Smooth muscle cell (in vitro differentiated cells): ENCODE measurements at regions not wholly inside any gene's neighbourhood (a gene's known extent, or its start where the extent isn't known, plus 50 kb on each side); places are given as distances from the start of the nearest gene placed in this dataset.

Experiments
- DNase-seq: peaks from one replicate; lab custom pipeline; 2025; ENCODE audit not compliant: unreplicated experiment; lab: John Stamatoyannopoulos, UW
- H2AFZ ChIP-seq: fragments of 200-600 bp; sonication (generic); 2 replicates; pipeline ENCODE4 v1.6.0; 2016; ENCODE audit warnings: antibody characterized with exemption, low read depth, mild to moderate bottlenecking
- H3F3A ChIP-seq: fragments of 200-600 bp; sonication (generic); 2 replicates; pipeline ENCODE4 v1.6.0; 2017; ENCODE audit warnings: antibody characterized with exemption, low read depth
- H3K27ac ChIP-seq: fragments of 200-600 bp; sonication (generic); 2 replicates; pipeline ENCODE4 v1.5.1; 2016; ENCODE audit warnings: low read depth, mild to moderate bottlenecking
- H3K27me3 ChIP-seq: fragments of 200-600 bp; sonication (generic); 2 replicates; pipeline ENCODE4 v1.6.1; 2016; ENCODE audit warnings: low read depth, mild to moderate bottlenecking
- H3K36me3 ChIP-seq: fragments of 200-600 bp; sonication (generic); 2 replicates; pipeline ENCODE4 v1.5.1; 2016; ENCODE audit warnings: low read depth
- H3K4me1 ChIP-seq: fragments of 200-600 bp; sonication (generic); 2 replicates; pipeline ENCODE4 v1.5.1; 2016; ENCODE audit warnings: low read depth
- H3K4me2 ChIP-seq: fragments of 200-600 bp; sonication (generic); 2 replicates; pipeline ENCODE4 v1.6.0; 2016; ENCODE audit warnings: mild to moderate bottlenecking
- H3K4me3 ChIP-seq: fragments of 200-600 bp; sonication (generic); 2 replicates; pipeline ENCODE4 v1.5.1; 2016; ENCODE audit warnings: mild to moderate bottlenecking
- H3K79me2 ChIP-seq: fragments of 200-600 bp; sonication (generic); 2 replicates; pipeline ENCODE4 v1.6.0; 2016; ENCODE audit warnings: low read depth, mild to moderate bottlenecking
- H3K9ac ChIP-seq: fragments of 200-600 bp; sonication (generic); 2 replicates; pipeline ENCODE4 v1.6.0; 2016; ENCODE audit warnings: low read depth
- H3K9me3 ChIP-seq: fragments of 200-600 bp; sonication (generic); replicated peaks from 2 replicates; pipeline ENCODE4 v1.5.1; 2016; ENCODE audit warnings: low read depth
- H4K20me1 ChIP-seq: fragments of 200-600 bp; sonication (generic); 2 replicates; pipeline ENCODE4 v1.6.0; 2016; ENCODE audit warnings: low read depth
- CTCF ChIP-seq: fragments of 200-600 bp; sonication (generic); IDR thresholded peaks from 2 replicates; pipeline ENCODE4 v1.5.1; 2017; ENCODE audit warnings: borderline replicate concordance, mild to moderate bottlenecking, antibody characterized with exemption; ENCODE audit not compliant: insufficient read depth, poor library complexity, severe bottlenecking
- WGBS: methylation state at CpG from one replicate; pipeline ENCODE4 v1.1.7; 2016; ENCODE audit warnings: low lambda C conversion rate; 5-methylcytosine and 5-hydroxymethylcytosine counted together

GRCh38 chr3:24853685-24854490 lies 359.2 kb upstream of the THRB start:
- H4K20me1 ChIP-seq = peaks cover 3% of the 10 kb centered on the region
- no peaks in the 10 kb centered on the region for H3K4me1 ChIP-seq
- no peak overlapping the region for H3K27ac ChIP-seq
- no peak for DNase-seq
- H3K4me3 ChIP-seq = no peak overlapping the region
- no peaks in the 10 kb centered on the region for H3K36me3 ChIP-seq
- no peak overlapping the region for H3K4me2 ChIP-seq
- 74% methylated on average over 4 of the region's 4 CpGs for WGBS
- no peaks in the 10 kb centered on the region for H3K9me3 ChIP-seq
- TF ChIP-seq CTCF = no peak
- H3F3A ChIP-seq = no peaks in the 10 kb centered on the region
- no peak overlapping the region for H3K9ac ChIP-seq
- no peak overlapping the region for H2AFZ ChIP-seq
- H3K27me3 ChIP-seq = no peaks in the 10 kb centered on the region
- no peaks in the 10 kb centered on the region for H3K79me2 ChIP-seq

GRCh38 chr3:24854748-24855147 lies 360.1 kb upstream of the THRB start:
- no peaks in the 10 kb centered on the region for H3K79me2 ChIP-seq
- no peak for TF ChIP-seq CTCF
- no peaks in the 10 kb centered on the region for H3K4me1 ChIP-seq
- 89% methylated on average over 4 of the region's 4 CpGs for WGBS
- no peaks in the 10 kb centered on the region for H3K9me3 ChIP-seq
- no peaks in the 10 kb centered on the region for H3F3A ChIP-seq
- no peak overlapping the region for H2AFZ ChIP-seq
- no peak overlapping the region for H3K27ac ChIP-seq
- H3K9ac ChIP-seq = no peak overlapping the region
- peaks cover 3% of the 10 kb centered on the region for H4K20me1 ChIP-seq
- no peak overlapping the region for H3K4me2 ChIP-seq
- H3K36me3 ChIP-seq = no peaks in the 10 kb centered on the region
- no peak for DNase-seq
- H3K4me3 ChIP-seq = no peak overlapping the region
- H3K27me3 ChIP-seq = no peaks in the 10 kb centered on the region

GRCh38 chr3:24857945-24858344 lies 363.3 kb upstream of the THRB start:
- peaks cover 3% of the 10 kb centered on the region for H4K20me1 ChIP-seq
- no peak overlapping the region for H2AFZ ChIP-seq
- no peaks in the 10 kb centered on the region for H3K36me3 ChIP-seq
- no peak overlapping the region for H3K27ac ChIP-seq
- no peaks in the 10 kb centered on the region for H3F3A ChIP-seq
- H3K9ac ChIP-seq = no peak overlapping the region
- H3K4me1 ChIP-seq = no peaks in the 10 kb centered on the region
- TF ChIP-seq CTCF = no peak
- DNase-seq = no peak
- no peak overlapping the region for H3K4me2 ChIP-seq
- H3K4me3 ChIP-seq = no peak overlapping the region
- no peaks in the 10 kb centered on the region for H3K79me2 ChIP-seq
- H3K27me3 ChIP-seq = peaks cover 4% of the 10 kb centered on the region
- no peaks in the 10 kb centered on the region for H3K9me3 ChIP-seq
- 97% methylated on average over 1 of the region's 1 CpG for WGBS

- no peaks in the 10 kb centered on the region for H3K4me1 ChIP-seq
- no peak overlapping the region for H2AFZ ChIP-seq
- H3F3A ChIP-seq = no peaks in the 10 kb centered on the region
- H3K79me2 ChIP-seq = no peaks in the 10 kb centered on the region
- no peak for TF ChIP-seq CTCF
- no peaks in the 10 kb centered on the region for H3K36me3 ChIP-seq
- peaks cover 4% of the 10 kb centered on the region for H3K27me3 ChIP-seq
- H3K9me3 ChIP-seq = no peaks in the 10 kb centered on the region
- H3K27ac ChIP-seq = no peak overlapping the region
- 46% methylated on average over 5 of the region's 5 CpGs for WGBS
- no peaks in the 10 kb centered on the region for H4K20me1 ChIP-seq
- no peak for DNase-seq
- no peak overlapping the region for H3K4me2 ChIP-seq
- no peak overlapping the region for H3K4me3 ChIP-seq
- no peak overlapping the region for H3K9ac ChIP-seq
Observed at GRCh38 chr3:24863215-24863614, 368.6 kb upstream of the THRB start.
